DND-41 (cell line): ENCODE measurements at regions not wholly inside any gene's neighbourhood (a gene's known extent, or its start where the extent isn't known, plus 50 kb on each side); places are given as distances from the start of the nearest gene placed in this dataset.

Source experiments
- EZH2 ChIP-seq: IDR thresholded peaks from 3 replicates; pipeline ENCODE4 v1.6.1; 2012; ENCODE audit warnings: borderline replicate concordance, low read depth, mild to moderate bottlenecking, moderate library complexity, low read length, inconsistent platforms; ENCODE audit not compliant: severe bottlenecking
- TF ChIP-seq, protein P1 (sequence below): IDR thresholded peaks from 2 replicates; pipeline ENCODE4 v1.5.1; 2012; ENCODE audit warnings: borderline replicate concordance, low read length, moderate library complexity, mild to moderate bottlenecking; ENCODE audit not compliant: poor library complexity, severe bottlenecking; ENCODE audit errors: extremely low read depth

DNA sequence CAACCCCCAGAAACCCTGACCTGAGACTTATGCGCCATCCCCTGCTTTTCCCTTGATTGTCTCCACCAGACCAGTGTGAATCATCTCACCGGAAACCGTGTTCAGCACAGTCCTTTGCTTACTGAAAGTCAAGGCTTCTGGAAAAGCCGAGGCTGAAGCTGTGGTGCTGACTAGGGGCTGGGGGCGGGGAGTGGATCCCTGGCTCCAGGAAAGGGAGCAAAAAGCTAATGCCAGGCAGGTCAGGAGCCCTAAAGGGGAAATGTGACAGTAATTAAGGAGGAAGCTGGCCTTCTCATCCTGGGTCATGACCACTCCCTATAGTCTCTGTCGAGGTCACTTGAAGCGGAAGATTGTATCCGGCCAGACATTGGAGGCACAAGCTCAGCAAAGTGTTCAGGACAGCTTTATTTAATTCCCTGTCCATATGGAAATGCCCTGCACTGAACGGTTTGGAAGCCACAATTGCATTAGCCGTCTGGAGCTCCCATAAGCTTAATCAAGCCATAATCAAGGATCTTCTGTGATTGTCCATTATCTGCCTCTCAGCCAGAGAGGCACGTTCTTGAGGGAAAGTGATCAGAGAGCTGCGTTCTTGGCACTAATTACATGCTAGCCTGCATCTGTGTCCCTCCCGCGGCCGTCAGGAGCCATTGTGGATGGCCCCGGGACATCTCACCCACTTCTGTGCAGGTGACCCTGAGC is 403.6 kb downstream of the RRAGC start:
- TF ChIP-seq, protein P1, sequence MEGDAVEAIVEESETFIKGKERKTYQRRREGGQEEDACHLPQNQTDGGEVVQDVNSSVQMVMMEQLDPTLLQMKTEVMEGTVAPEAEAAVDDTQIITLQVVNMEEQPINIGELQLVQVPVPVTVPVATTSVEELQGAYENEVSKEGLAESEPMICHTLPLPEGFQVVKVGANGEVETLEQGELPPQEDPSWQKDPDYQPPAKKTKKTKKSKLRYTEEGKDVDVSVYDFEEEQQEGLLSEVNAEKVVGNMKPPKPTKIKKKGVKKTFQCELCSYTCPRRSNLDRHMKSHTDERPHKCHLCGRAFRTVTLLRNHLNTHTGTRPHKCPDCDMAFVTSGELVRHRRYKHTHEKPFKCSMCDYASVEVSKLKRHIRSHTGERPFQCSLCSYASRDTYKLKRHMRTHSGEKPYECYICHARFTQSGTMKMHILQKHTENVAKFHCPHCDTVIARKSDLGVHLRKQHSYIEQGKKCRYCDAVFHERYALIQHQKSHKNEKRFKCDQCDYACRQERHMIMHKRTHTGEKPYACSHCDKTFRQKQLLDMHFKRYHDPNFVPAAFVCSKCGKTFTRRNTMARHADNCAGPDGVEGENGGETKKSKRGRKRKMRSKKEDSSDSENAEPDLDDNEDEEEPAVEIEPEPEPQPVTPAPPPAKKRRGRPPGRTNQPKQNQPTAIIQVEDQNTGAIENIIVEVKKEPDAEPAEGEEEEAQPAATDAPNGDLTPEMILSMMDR: no peak
- TF ChIP-seq EZH2: no peak
